ENCODE measurements at regions not wholly inside any gene's neighbourhood (a gene's known extent, or its start where the extent isn't known, plus 50 kb on each side); places are given as distances from the start of the nearest gene placed in this dataset.

DNA sequence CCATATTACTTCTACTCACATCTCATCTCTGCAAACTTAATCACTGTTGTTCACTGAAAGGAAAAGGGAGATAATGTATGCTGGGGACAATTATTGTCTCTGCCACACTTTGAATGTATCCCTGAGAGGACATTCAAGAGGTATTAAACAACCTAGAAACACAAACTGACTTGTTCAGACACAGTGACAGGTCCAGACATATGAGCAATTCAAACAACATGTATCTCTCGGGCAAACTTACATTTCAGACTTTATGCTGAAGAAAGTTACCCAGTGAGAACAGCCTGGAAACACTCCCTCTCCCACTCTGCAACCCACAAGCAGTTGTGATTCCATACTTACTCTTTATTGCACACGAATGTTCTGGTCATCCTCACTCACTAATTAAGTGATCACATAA is 968.7 kb upstream of the SLC10A2 start:
- no peak for DNase-seq (ENCODE audit: low read depth in 4 of 4, low spot score in 3 of 4)

GRCh38 chr13:104025303-104025702 is 959.1 kb upstream of the SLC10A2 start:
- no peak for DNase-seq (ENCODE audit: low read depth in 4 of 4, low spot score in 3 of 4)

DNA sequence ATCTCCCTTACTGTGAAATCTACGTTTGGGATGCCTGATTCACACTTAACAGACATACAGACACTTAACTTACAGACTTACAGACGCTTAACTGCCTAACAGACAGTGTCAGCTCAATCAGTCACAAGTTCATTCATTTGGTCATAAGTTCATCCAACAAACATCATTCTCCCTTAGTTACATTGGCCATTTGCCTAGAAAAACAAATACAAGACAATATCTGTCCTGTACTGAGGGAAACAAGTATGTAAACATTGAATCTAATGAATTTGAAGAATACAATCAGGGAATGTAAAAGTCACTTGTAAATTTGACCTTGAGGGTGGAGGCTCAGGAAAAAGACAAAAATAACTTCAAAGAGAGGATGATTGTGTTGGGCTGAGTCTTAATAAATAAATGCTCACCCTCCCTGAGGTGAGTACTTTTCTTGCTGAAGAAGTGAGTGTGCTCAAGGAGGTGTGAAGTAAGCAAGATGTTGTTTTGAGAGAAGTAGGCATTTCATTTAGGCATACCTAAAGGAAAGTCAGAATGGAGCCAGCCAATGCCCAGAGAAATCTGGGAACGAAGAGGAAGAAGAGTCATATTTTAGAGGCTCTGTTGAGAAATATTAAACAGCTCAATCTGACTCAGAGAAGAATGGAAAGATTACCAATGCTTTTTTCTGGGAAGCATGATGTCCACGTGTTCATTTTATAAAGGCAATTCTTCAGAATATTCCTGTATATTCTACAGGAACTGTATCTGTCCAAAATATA is 958.4 kb upstream of the SLC10A2 start:
- DNase-seq (ENCODE audit: low read depth in 4 of 4, low spot score in 3 of 4): no peak

DNA sequence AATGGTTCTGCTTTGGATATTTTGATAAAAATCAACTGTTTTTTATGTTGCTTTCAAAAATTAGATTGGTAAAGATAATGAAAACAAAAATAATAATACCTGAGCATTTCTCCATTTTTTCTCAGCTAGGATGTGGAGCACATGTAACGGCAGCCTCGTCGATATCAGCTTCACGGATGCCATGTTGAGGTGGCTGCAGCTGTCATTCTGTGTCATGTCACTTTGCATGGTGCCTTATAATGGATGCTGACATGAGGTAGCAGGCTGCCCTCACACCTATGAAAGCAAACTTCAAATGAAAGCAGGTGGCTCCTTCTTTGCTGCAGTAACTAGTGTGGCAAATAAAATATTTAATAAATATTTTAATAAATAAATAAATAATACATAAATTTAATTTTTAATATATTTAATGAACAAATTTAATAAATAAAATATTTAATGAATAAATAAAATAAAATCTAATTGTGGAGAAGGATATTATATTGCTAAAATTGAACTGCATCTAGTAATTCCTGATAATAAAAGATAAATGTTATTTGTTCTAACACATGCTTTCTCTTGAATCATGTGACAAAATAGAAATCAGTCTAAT is 955.7 kb upstream of the SLC10A2 start:
- DNase-seq (ENCODE audit: low read depth in 4 of 4, low spot score in 3 of 4): no peak

DNA sequence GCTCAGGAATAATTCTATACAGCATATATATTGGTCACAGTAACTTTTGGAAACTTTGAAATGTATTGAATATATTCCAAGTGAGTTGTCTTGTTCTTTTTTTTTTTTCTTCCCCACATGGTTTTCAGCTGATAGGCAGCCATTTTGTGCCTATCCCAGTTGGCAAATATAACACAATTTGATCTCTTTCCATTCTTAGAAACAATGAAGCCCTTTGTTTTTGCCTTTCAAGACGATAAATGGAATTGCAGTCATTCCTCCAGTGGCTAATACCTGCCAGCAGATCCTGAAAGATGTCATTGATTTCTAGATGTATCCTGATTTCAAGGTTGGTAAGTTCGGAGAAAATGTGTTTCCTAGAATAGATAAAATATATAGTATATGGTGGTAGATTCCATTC is 951.1 kb upstream of the SLC10A2 start:
- DNase-seq (ENCODE audit: low read depth in 4 of 4, low spot score in 3 of 4): no peak

GRCh38 chr13:104015646-104016396 is 949.6 kb upstream of the SLC10A2 start:
- peak in 1 of 4 donors; percentile 52 for DNase-seq (ENCODE audit: low read depth in 4 of 4, low spot score in 3 of 4)

DNA sequence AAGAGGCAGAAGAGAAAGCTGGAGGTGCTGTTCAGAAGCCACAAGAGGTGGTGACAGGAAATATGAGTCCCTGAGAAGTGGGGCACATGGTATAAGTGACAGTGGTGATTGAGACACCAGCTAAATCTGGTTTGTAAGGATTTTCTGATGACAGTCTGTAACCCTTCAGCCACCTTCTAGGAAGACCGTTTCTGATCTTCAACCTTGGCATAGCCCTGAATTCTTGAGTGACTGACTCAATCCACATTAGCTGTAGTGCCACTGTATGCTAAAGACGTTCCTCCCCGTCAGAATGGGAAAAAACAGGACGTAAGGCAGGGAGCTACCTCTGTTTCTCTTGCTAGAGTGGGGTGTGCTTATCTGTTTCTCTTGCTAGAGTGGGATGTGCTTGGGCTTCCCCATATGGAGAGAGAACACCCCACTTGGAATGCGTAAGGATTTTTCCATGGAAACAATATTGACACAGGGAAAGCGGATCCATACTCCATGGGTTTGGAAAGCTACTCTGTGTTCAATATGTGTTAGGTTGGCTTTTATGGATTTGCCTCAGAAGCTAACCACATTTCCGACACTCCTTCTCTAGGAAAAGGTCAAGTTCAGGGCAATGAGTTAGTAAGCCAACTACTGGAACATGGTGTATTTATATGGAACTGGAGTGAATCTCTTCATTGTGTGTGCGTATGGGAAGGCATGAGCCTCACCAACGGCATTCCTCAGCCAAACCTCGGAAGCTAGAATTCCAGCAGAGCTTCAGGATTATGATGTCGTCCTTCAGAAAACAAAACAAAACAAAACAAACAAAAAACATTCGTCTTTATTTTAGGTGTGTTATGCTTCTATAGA is 948.8 kb upstream of the SLC10A2 start:
- no peak for DNase-seq (ENCODE audit: low read depth in 4 of 4, low spot score in 3 of 4)

GRCh38 chr13:104011505-104012241 is 945.5 kb upstream of the SLC10A2 start:
- DNase-seq (ENCODE audit: low read depth in 4 of 4, low spot score in 3 of 4): peak in 1 of 4 donors; percentile 57

GRCh38 chr13:104008541-104009435 is 942.6 kb upstream of the SLC10A2 start:
- no peak for DNase-seq (ENCODE audit: low read depth in 4 of 4, low spot score in 3 of 4)

- no peak for DNase-seq (ENCODE audit: low read depth in 4 of 4, low spot score in 3 of 4)
Observed at GRCh38 chr13:104008075-104008474, 941.9 kb upstream of the SLC10A2 start.

DNA sequence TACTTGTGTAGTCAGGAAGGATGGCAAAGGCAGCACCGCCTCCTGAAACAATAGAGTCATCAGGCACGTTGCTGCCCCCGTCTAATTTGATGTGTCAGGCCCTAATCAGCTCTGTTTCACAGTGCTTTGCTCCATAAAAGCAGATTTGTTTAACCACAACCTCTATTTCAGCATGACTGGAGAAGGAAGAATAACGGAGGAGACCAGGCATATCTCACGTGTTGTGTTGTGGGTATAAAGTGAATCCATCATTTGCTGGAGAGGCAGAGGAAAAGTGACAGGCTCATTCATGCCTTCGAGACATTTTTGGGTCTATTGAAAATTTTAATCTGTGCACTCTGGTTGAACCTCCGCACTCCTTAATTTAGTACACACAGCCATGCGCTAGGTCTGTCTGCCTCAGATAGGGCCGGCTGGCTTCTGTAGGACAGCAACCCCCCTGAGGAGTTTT is 940.4 kb upstream of the SLC10A2 start:
- no peak for DNase-seq (ENCODE audit: low read depth in 4 of 4, low spot score in 3 of 4)

GRCh38 chr13:104004572-104004971 is 938.4 kb upstream of the SLC10A2 start:
- DNase-seq (ENCODE audit: low read depth in 4 of 4, low spot score in 3 of 4): no peak

DNA sequence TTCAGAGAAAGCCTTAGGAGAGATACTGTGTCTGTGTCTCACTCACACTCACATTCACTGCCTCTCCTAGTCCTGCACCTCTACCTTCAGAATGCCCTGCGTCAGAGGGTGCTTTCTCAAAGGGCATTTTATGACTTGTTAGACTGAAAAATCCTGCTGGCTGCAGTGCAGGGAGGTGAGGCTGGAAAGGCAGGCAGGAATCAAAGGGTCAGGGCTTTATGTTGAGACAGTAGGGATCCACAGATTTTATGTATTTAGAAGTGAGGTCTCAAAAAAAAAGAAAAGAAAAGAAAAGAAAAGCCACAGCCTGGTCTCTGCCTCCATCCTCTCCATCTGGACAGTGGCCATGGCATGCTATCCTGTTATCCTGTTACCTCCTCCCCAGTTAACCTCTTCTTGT is 936.0 kb upstream of the SLC10A2 start:
- DNase-seq (ENCODE audit: low read depth in 4 of 4, low spot score in 3 of 4): no peak

DNA sequence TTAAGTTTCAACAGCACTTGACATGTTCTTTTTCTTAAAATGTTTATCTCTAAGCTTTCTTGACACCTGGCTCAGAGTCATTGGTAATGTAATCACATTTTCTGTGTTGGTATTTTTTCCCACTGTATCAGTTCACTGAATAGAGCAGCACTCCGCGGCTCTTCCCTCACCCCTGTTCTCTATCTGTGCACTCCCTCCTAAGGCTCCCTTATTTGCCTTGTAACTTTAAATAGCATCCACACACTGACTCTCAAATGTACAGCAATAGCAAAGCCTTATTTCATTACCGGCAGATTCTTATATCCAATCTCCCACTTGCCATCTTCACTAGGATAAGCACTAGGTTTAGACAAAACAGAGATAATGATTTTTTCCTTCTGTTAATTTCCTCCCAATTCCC is 935.5 kb upstream of the SLC10A2 start:
- no peak for DNase-seq (ENCODE audit: low read depth in 4 of 4, low spot score in 3 of 4)

DNA sequence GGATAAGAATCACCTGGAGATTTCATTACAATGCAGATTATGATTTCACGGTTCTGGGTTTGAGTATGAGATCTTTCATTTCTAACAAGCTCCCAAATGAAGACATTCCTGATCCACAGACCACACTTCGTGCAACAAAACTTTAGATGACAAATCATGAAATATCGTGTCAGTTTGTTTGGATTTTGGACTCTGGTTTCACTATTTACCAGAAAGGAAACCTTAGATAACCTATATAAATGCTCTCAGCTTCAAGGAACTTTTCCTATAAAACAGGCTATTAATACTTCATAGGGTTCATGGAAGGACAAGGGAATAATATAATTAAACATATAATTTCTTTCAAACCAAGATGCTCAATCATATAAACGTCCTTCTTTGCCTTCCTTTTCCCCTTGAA is 930.5 kb upstream of the SLC10A2 start:
- no peak for DNase-seq (ENCODE audit: low read depth in 4 of 4, low spot score in 3 of 4)

- no peak for DNase-seq (ENCODE audit: low read depth in 4 of 4, low spot score in 3 of 4)
Observed at GRCh38 chr13:103983948-103984347, 917.7 kb upstream of the SLC10A2 start.

DNA sequence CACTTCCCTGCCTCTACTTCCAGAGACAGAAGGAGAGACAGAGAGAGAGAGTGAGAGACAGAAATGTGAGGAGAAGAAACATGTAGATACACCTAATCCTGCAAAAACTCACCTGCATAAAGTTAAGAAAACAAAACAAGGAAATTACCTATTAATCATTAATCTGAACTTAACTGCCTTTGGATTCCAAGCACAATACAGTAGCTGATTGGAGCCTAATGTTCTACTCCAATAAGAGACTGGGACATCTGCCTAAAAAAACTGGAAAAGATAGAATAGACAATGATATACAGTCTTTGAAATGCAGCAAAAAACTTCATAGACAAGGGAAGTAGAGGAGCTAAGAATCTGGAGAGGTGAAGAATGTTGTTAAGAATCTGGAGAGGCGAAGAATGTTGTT is 910.2 kb upstream of the SLC10A2 start:
- DNase-seq (ENCODE audit: low read depth in 4 of 4, low spot score in 3 of 4): peak in 1 of 4 donors; percentile 31

GRCh38 chr13:103973740-103974139 is 907.5 kb upstream of the SLC10A2 start:
- no peak for DNase-seq (ENCODE audit: low read depth in 4 of 4, low spot score in 3 of 4)

DNA sequence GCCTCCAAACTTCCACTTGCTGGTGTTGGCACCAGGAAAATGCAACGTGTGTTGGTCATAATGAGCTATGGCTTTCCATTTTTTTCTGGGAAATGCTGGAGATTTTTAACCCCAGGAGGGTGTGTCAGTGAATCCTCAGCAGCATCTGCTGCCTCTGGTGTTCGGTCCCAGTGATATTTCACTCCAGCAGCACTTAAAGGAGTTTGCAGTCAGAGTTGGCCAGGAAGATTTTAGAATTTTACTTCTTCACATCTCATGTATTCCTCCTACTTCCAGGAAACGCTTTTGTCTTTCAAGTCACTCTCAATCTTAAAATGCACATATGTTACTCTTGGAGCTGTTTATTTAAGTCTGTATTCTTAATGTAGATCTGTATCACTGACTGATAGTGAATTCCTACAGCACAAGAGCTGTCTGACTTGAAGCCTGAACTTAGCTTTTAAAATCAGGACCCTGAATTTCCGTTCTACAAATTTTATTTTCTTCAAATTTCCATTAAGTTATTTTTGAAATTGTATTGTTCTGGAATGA is 903.4 kb upstream of the SLC10A2 start:
- DNase-seq (ENCODE audit: low read depth in 4 of 4, low spot score in 3 of 4): no peak
